ENCODE measurements at regions not wholly inside any gene's neighbourhood (a gene's known extent, or its start where the extent isn't known, plus 50 kb on each side); places are given as distances from the start of the nearest gene placed in this dataset.

DNA sequence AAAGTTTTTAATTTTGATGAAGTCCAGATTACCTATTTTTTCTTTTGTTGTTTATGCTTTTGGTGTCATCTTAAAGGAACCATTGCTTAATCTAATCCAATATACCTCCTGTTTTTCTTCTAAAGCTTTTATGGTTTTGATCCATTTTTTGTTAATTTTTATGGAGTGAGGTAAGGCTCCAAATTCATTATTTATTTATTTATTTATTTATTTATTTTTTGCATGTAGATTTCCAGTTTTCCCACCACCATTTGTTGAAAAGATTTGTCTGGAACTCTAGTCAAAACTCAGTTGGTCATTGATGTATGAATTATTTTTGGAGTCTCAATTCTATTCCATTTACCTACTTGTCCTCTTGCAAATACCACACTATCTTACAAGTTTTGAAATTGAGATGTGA, 99.4 kb upstream of the RBMS1 start:
- TF ChIP-seq, protein P1, sequence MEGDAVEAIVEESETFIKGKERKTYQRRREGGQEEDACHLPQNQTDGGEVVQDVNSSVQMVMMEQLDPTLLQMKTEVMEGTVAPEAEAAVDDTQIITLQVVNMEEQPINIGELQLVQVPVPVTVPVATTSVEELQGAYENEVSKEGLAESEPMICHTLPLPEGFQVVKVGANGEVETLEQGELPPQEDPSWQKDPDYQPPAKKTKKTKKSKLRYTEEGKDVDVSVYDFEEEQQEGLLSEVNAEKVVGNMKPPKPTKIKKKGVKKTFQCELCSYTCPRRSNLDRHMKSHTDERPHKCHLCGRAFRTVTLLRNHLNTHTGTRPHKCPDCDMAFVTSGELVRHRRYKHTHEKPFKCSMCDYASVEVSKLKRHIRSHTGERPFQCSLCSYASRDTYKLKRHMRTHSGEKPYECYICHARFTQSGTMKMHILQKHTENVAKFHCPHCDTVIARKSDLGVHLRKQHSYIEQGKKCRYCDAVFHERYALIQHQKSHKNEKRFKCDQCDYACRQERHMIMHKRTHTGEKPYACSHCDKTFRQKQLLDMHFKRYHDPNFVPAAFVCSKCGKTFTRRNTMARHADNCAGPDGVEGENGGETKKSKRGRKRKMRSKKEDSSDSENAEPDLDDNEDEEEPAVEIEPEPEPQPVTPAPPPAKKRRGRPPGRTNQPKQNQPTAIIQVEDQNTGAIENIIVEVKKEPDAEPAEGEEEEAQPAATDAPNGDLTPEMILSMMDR (IDR thresholded peaks at IDR 0.05; ENCODE audit: insufficient read depth, low read depth, low read length) = no peak
- TF ChIP-seq EZH2 (IDR thresholded peaks at IDR 0.05; ENCODE audit: insufficient read depth, low read length) = no peak

Measured in astrocyte (in vitro differentiated cells and primary cell).